C4-2B (cell line): ENCODE measurements at regions not wholly inside any gene's neighbourhood (a gene's known extent, or its start where the extent isn't known, plus 50 kb on each side); places are given as distances from the start of the nearest gene placed in this dataset.

Experiments
- CTCF ChIP-seq: fragments of 450-650 bp; conservative IDR thresholded peaks from 2 replicates; pipeline ENCODE4 v1.5.1; 2017; ENCODE audit warnings: mild to moderate bottlenecking
- ZFX ChIP-seq: fragments of 450-650 bp; IDR thresholded peaks from 2 replicates; pipeline ENCODE4 v1.6.1; 2017

GRCh38 chr1:60878323-60878722, 204.0 kb upstream of the NFIA start:
- TF ChIP-seq CTCF: no peak
- no peak for TF ChIP-seq ZFX
